ENCODE measurements at regions not wholly inside any gene's neighbourhood (a gene's known extent, or its start where the extent isn't known, plus 50 kb on each side); places are given as distances from the start of the nearest gene placed in this dataset.
"Not testable (repeated sequence)": the region's sequence is repeated elsewhere in the genome, so short reads cannot be mapped to it uniquely, and the experiment has no call there.

- ATAC-seq (ENCODE audit: low read depth) (peak; percentile 82), DNase-seq (peak; percentile 32)
- intact Hi-C loops (cut with micrococcal nuclease), result loop anchor here (5.0 kb wide), 1 partner anchor 72 kb away; no protein-coding TSS in a partner anchor
- no peak for TF ChIP-seq CTCF (IDR thresholded peaks at IDR 0.05)
- Mint-ChIP-seq H3K36me3 (ENCODE audit: low read depth) (no peaks in the 10 kb centered on the region), H3K4me3 (peak overlapping the region; percentile 91), H3K27me3 (peaks cover 6% of the 10 kb centered on the region), H3K27ac (no peak overlapping the region), H3K4me1 (peaks cover 16% of the 10 kb centered on the region), H3K9me3 (peaks cover 2% of the 10 kb centered on the region)
- POLR2A ChIA-PET, result no interaction called here
- CTCF ChIA-PET, result no interaction called here
Observed at GRCh38 chr2:106269591-106270291, 75.6 kb upstream of the UXS1 start.

- Mint-ChIP-seq H3K4me1 (peaks cover 16% of the 10 kb centered on the region), H3K36me3 (ENCODE audit: low read depth) (no peaks in the 10 kb centered on the region), H3K27ac (no peak overlapping the region), H3K27me3 (peaks cover 6% of the 10 kb centered on the region), H3K4me3 (no peak overlapping the region), H3K9me3 (peaks cover 2% of the 10 kb centered on the region)
- ChIA-PET CTCF (no interaction called here), POLR2A (no interaction called here)
- ATAC-seq (ENCODE audit: low read depth), result no peak
- intact Hi-C loops (cut with micrococcal nuclease), result no loop called here
- DNase-seq, result no peak
- no peak for TF ChIP-seq CTCF (IDR thresholded peaks at IDR 0.05)
Observed at GRCh38 chr2:106267997-106268396, 73.9 kb upstream of the UXS1 start.

- POLR2A ChIA-PET, result no interaction called here
- TF ChIP-seq CTCF (IDR thresholded peaks at IDR 0.05), result no peak
- Mint-ChIP-seq H3K27ac (no peak overlapping the region), H3K9me3 (no peaks in the 10 kb centered on the region), H3K27me3 (peaks cover 8% of the 10 kb centered on the region), H3K4me1 (no peaks in the 10 kb centered on the region), H3K36me3 (ENCODE audit: low read depth) (no peaks in the 10 kb centered on the region), H3K4me3 (peak overlapping the region; percentile 59)
- intact Hi-C loops (cut with micrococcal nuclease), result no loop called here
- DNase-seq (no peak), ATAC-seq (ENCODE audit: low read depth) (no peak)
- CTCF ChIA-PET, result no interaction called here
Observed at GRCh38 chr2:106261871-106262321, 67.8 kb upstream of the UXS1 start.

- CTCF ChIA-PET; DNase-seq; POLR2A ChIA-PET; intact Hi-C loops (cut with micrococcal nuclease); H3K9me3 Mint-ChIP-seq; H3K4me3 Mint-ChIP-seq; H3K27me3 Mint-ChIP-seq; H3K27ac Mint-ChIP-seq; H3K36me3 Mint-ChIP-seq (ENCODE audit: low read depth); H3K4me1 Mint-ChIP-seq; ATAC-seq (ENCODE audit: low read depth): not testable (repeated sequence)
Observed at GRCh38 chr2:106258859-106259258, 64.8 kb upstream of the UXS1 start.

GRCh38 chr2:106257830-106258229 lies 63.7 kb upstream of the UXS1 start:
- CTCF ChIA-PET, result no interaction called here
- no peaks in the 10 kb centered on the region for H3K4me1 Mint-ChIP-seq
- TF ChIP-seq CTCF (IDR thresholded peaks at IDR 0.05), result no peak
- intact Hi-C loops (cut with micrococcal nuclease), result no loop called here
- no peak overlapping the region for H3K4me3 Mint-ChIP-seq
- POLR2A ChIA-PET, result no interaction called here
- DNase-seq (no peak), ATAC-seq (ENCODE audit: low read depth) (no peak)
- H3K27ac Mint-ChIP-seq, result no peak overlapping the region
- peaks cover 8% of the 10 kb centered on the region for H3K27me3 Mint-ChIP-seq
- H3K36me3 Mint-ChIP-seq (ENCODE audit: low read depth), result no peaks in the 10 kb centered on the region
- H3K9me3 Mint-ChIP-seq, result no peaks in the 10 kb centered on the region

- DNase-seq (no peak), ATAC-seq (ENCODE audit: low read depth) (no peak)
- H3K27me3 Mint-ChIP-seq, result peaks cover 8% of the 10 kb centered on the region
- intact Hi-C loops (cut with micrococcal nuclease), result no loop called here
- H3K27ac Mint-ChIP-seq, result no peak overlapping the region
- H3K9me3 Mint-ChIP-seq, result no peaks in the 10 kb centered on the region
- no peak for TF ChIP-seq CTCF (IDR thresholded peaks at IDR 0.05)
- H3K4me3 Mint-ChIP-seq, result no peak overlapping the region
- ChIA-PET POLR2A (no interaction called here), CTCF (no interaction called here)
- H3K4me1 Mint-ChIP-seq, result no peaks in the 10 kb centered on the region
- H3K36me3 Mint-ChIP-seq (ENCODE audit: low read depth), result no peaks in the 10 kb centered on the region
Observed at GRCh38 chr2:106257135-106257534, 63.0 kb upstream of the UXS1 start.

- H3K36me3 Mint-ChIP-seq (ENCODE audit: low read depth); H3K9me3 Mint-ChIP-seq; CTCF ChIA-PET; H3K27ac Mint-ChIP-seq; H3K4me3 Mint-ChIP-seq; H3K27me3 Mint-ChIP-seq; POLR2A ChIA-PET; DNase-seq; H3K4me1 Mint-ChIP-seq; ATAC-seq (ENCODE audit: low read depth): not testable (repeated sequence)
- intact Hi-C loops (cut with micrococcal nuclease), result loop anchor here (2.0 to 10.0 kb wide), 2 partner anchors 144 to 294 kb away; no protein-coding TSS in a partner anchor
Observed at GRCh38 chr2:106249157-106249828, 55.2 kb upstream of the UXS1 start.

Measured in activated B cell treated with CpG ODN at 0.5 μM for 24 hours (primary cell).